ENCODE measurements at regions not wholly inside any gene's neighbourhood (a gene's known extent, or its start where the extent isn't known, plus 50 kb on each side); places are given as distances from the start of the nearest gene placed in this dataset.

DNA sequence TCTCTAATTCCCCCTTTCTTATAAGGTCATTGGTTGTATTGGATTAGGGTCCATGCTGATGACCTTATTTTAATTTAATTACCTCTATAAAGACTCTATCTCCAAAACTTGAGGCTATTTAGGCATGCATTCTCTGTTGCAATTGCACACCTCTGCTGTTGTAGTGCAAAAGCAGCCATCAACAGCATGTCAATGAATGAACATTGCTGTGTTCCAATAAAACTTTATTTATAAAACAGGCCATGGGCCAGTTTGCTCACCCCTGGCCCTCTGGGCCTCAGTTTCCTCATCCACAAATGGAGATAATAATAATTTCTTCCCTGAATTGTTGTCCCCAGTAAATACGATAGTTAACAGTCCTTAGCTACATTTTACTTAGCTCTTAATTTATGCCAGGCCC lies 100.4 kb upstream of the USP24 start:
- TF ChIP-seq, protein P1, sequence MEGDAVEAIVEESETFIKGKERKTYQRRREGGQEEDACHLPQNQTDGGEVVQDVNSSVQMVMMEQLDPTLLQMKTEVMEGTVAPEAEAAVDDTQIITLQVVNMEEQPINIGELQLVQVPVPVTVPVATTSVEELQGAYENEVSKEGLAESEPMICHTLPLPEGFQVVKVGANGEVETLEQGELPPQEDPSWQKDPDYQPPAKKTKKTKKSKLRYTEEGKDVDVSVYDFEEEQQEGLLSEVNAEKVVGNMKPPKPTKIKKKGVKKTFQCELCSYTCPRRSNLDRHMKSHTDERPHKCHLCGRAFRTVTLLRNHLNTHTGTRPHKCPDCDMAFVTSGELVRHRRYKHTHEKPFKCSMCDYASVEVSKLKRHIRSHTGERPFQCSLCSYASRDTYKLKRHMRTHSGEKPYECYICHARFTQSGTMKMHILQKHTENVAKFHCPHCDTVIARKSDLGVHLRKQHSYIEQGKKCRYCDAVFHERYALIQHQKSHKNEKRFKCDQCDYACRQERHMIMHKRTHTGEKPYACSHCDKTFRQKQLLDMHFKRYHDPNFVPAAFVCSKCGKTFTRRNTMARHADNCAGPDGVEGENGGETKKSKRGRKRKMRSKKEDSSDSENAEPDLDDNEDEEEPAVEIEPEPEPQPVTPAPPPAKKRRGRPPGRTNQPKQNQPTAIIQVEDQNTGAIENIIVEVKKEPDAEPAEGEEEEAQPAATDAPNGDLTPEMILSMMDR (IDR thresholded peaks at IDR 0.05): no peak
- TF ChIP-seq EP300 (IDR thresholded peaks at IDR 0.05) (no peak), POLR2A (IDR thresholded peaks at IDR 0.05) (no peak), POLR2AphosphoS5 (IDR thresholded peaks at IDR 0.05) (no peak)

Data from suprapubic skin (tissue), 4 donors.